Stimulated activated CD4-positive, alpha-beta T cell treated with anti-CD3 and anti-CD28 coated beads, TNF-alpha, amount 100 ng/mL, for 1 hour (primary cell): ENCODE measurements at regions not wholly inside any gene's neighbourhood (a gene's known extent, or its start where the extent isn't known, plus 50 kb on each side); places are given as distances from the start of the nearest gene placed in this dataset.
"Not testable (repeated sequence)": the region's sequence is repeated elsewhere in the genome, so short reads cannot be mapped to it uniquely, and the experiment has no call there.

Source experiments
- DNase-seq, 3 donors: peaks; one replicate each; pipeline ENCODE4 v3.0.0-alpha.2; 2020; ENCODE audit warnings: low read depth in 3 of 3, low spot score in 1 of 3

GRCh38 chr16:29260683-29261426, 145.7 kb downstream of the NPIPB11 start:
- DNase-seq: not testable (repeated sequence)

- not testable (repeated sequence) for DNase-seq
Measured at GRCh38 chr16:29259635-29260457, 146.7 kb downstream of the NPIPB11 start.

- not testable (repeated sequence) for DNase-seq
Measured at GRCh38 chr16:29258946-29259634, 147.4 kb downstream of the NPIPB11 start.

- not testable (repeated sequence) for DNase-seq
Measured at GRCh38 chr16:29257419-29258336, 148.8 kb downstream of the NPIPB11 start.

- DNase-seq: no peak
Measured at GRCh38 chr16:29256501-29256981, 150.0 kb downstream of the NPIPB11 start.

- not testable (repeated sequence) for DNase-seq
Measured at GRCh38 chr16:29255957-29256356, 150.6 kb downstream of the NPIPB11 start.

GRCh38 chr16:29255496-29255796, 151.1 kb downstream of the NPIPB11 start:
- DNase-seq: not testable (repeated sequence)

GRCh38 chr16:29254676-29255495, 151.6 kb downstream of the NPIPB11 start:
- DNase-seq: no peak

GRCh38 chr16:29253716-29254590, 152.6 kb downstream of the NPIPB11 start:
- DNase-seq: not testable (repeated sequence)

GRCh38 chr16:29253066-29253590, 153.4 kb downstream of the NPIPB11 start:
- not testable (repeated sequence) for DNase-seq

GRCh38 chr16:29252311-29252710, 154.2 kb downstream of the NPIPB11 start:
- not testable (repeated sequence) for DNase-seq

GRCh38 chr16:29251571-29252011, 154.9 kb downstream of the NPIPB11 start:
- not testable (repeated sequence) for DNase-seq

GRCh38 chr16:29250923-29251434, 155.5 kb downstream of the NPIPB11 start:
- not testable (repeated sequence) for DNase-seq

- not testable (repeated sequence) for DNase-seq
Measured at GRCh38 chr16:29250469-29250868, 156.0 kb downstream of the NPIPB11 start.

- DNase-seq: not testable (repeated sequence)
Measured at GRCh38 chr16:29248940-29249318, 157.6 kb downstream of the NPIPB11 start.

GRCh38 chr16:29248306-29248939, 158.1 kb downstream of the NPIPB11 start:
- DNase-seq: not testable (repeated sequence)

GRCh38 chr16:29246091-29246490, 160.4 kb downstream of the NPIPB11 start:
- DNase-seq: not testable (repeated sequence)

GRCh38 chr16:29237971-29238370, 168.5 kb downstream of the NPIPB11 start:
- no peak for DNase-seq
